ENCODE measurements at regions not wholly inside any gene's neighbourhood (a gene's known extent, or its start where the extent isn't known, plus 50 kb on each side); places are given as distances from the start of the nearest gene placed in this dataset.
"Not testable (repeated sequence)": the region's sequence is repeated elsewhere in the genome, so short reads cannot be mapped to it uniquely, and the experiment has no call there.

DNA sequence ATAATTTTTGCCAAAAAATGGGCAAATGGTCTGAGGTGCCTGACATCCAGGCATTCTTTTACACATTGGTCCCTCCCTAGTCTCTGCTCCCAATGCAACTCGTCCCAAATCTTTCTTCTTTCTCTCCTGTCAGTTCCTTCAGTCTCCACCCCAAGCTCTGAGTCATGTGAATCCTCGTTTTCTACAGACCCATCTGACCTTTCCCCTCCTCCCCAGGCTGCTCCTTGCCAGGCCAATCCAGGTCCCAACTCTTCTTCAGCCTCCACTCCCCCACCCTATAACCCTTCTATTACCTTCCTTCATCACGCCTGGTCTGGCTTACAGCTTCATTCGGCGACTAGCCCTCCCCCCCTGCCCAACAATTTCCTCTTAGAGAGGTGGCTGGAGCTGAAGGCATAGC lies 55.3 kb downstream of the BBS10 start:
- not testable (repeated sequence) for DNase-seq (ENCODE audit: low read depth)

DNA sequence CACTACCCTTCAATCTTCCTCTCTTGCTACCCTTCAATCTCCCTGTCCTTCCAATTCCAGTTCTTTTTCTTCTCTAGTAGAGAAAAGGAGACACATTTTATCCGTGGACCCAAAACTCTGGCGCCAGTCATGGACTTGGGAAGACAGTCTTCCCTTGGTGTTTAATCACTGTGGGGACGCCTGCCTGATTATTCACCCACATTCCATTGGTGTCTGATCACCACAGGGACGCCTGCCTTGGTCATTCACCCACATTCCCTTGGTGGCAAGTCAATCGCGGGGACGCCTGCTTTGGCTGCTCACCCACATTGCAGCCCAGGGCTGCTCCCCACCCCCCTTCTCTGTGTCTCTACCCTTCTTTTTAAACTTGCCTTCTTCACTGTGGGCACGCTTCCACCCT lies 55.9 kb downstream of the BBS10 start:
- DNase-seq (ENCODE audit: low read depth), result peak; percentile 17

DNA sequence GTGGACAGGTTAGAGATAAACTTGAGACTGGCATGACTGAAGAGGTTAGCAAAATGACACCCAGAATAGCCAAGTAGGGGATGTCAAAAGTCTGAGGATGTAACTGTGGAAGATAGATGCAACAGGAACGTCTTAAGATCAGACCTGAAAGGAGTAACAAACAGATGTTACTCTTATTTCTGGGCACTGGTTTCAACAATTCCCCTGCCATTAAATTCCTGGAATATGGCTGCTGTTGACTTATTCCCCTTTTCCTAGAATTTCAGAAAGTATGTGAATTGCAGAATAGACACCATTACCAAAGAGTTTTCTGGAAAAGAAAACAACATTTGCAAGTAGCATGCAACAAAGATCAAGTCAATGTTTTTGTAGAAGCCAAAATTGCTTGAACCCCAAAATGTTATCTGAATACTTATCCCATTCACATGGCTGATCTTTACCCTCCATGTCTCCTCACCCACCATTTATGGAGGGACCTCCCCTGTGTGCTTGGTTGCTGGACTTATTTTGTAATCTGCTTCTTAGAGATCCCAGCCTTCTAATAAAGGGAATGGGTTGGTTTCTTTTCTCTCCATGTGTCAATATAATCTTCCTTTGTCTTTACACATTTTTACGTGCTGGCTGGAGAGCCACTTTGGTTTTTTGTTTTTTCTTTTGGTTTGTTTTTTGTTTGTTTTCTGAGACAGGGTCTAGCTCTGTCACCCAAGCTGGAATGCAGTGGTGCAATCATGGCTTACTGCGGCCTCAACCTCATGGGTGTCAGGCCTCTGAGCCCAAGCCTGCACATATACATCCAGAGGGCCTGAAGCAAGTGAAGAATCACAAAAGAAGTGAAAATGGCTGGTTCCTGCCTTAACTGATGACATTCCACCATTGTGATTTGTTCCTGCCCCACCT lies 57.0 kb downstream of the BBS10 start:
- no peak for DNase-seq (ENCODE audit: low read depth)

DNA sequence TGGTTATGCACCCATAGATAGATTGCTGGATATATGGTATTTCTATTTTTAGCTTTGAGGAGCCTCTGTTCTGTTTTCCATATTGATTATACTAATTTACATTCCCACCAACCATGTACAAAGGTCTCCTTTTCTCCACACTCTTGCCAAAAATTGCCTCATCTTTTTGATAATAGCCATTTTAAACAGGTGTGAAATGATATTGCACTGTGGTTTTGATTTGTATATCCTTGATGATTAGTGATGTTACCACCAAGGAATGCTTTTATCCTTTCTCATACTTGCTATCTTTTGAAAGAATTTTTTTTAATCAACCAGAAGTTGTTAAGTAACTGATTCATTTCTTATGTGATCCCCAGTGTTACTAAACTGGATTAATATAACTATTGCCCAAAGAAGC lies 60.0 kb downstream of the BBS10 start:
- DNase-seq (ENCODE audit: low read depth), result no peak

DNA sequence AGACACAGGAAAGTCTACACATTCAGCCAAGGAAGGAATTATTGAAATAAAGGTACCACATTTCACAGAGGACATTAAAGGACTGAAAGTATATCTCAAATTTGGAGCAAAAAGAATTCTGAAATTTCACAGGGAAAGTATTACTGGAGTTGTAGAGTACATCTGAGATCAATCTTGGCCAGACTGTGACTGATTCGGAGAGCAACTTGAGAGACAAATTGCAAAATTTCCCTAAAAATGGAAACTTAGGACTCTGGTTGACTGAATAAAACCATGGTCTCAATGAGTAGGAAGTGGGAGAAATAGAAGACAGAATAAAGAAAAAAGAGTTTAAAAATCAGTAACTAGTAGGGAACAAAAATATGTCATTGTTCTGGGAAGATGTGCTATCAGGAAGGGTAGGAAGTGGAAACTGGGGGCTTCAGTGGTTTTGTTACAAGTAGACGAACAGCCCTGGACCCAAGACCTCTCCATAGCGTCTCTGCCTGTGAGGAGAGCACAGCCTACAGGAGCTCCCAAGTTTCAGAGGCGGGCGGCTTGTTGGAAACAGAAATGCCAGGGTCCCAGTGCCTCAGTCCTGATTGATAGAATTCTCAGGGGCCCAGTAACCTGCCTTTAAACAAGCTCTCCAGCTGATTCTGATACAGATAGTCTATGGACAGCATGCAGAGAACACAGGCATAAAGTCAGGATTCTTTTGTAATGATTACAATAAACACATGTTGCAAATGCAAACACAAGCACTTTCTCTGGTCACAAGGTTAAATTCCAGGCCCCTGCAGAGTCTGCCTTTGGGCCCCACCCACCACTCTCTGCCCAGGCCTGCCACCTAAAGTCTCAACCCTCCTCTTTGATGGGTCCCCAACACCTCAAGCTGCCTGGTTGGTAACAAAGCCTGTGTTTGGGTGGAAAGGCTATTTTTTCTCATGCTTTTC lies 63.1 kb downstream of the BBS10 start:
- no peak for DNase-seq (ENCODE audit: low read depth)

DNA sequence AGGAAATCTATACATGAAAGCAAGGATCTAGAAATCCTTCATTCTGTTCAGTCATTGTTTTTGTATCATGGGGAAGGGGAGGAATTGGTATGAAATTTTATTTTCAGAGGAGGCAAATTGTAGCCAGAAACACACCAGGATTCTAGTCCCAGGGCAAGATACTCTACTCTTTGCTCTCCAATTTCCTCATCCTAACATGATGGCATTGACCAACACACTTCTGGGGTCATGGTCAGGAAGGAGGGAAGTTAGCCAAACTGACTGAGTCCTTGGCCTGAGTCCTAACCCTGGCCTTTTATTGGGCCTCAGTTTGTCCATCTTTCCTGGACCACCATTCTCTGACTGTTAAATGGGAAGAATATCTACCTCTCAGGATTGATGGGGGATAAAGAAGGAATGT lies 65.5 kb downstream of the BBS10 start:
- DNase-seq (ENCODE audit: low read depth), result no peak

DNA sequence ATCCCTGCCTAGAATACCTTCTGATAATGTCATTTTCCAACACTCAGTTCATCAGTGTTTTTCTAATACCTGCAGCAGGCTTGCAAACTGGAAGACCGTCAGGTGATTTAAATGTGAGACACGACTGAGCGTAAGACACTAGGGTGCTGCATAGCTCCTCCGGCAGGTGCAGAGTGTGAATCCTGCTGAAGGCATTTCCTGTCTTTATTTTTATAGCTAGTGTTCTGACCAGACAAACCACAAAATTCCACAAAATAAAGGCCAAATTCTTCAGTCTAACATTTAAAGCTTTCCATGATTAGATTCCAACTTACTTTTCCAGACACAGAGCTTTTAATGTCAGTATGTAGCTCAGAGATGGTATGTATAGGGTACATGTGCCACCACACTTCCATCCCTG lies 70.7 kb downstream of the BBS10 start:
- DNase-seq (ENCODE audit: low read depth), result peak; percentile 41

DNA sequence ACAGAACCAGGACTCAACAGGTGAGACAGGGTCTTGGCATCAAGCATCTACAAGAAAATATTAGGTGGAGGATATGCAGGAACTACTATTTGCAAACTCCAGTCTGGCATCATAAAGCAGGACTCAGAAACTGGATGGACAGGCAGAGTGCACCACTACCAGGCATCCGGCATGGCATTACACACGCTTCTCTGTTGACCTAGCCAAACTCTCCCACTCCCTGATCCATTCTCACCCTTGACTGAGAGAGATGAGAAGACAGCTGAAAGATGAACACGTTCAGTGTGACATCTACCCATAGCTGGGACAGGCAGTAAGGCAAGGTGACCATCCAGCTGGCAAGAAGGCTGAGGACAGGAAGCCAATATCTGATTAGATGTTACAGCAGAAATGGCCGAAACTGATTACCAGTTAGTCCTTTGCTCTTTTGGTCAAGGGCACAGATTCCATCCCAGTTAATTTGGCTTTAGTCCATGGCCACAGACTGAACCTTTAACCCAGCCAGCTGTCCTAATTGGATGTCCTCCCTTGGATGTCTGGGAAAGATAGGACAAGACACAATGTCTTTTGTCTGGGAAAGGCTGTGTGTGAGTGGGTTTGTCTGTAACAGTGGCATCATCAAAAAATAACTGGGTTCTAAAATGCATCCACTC lies 71.6 kb downstream of the BBS10 start:
- no peak for DNase-seq (ENCODE audit: low read depth)

DNA sequence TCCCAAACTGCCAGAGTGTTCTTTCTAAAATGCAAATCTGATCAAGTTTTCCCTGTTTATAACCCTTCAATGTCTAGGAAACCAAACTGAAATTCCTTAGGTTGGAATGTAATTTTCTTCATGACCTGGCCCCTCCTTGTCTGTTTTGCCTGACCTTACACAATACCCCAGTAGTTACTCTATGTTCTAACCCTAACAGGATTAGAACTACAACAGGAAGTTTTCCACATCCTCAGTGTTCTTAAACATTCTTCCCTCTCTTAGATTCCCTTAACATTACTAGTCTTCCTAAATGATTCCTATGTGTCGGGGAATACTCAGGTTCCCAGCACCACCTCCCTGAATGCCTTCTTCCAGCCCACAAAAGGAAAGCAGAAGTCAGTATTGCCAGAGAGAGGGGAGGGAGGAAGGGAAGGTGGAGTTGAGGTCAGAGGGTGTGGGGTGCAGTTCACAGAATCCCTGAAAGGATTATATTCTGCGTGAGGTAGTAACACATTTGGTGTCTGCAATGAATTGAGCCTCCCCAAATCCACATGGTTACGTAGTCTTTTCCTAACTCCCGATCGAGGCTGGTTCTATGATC lies 72.6 kb downstream of the BBS10 start:
- DNase-seq (ENCODE audit: low read depth), result no peak

DNA sequence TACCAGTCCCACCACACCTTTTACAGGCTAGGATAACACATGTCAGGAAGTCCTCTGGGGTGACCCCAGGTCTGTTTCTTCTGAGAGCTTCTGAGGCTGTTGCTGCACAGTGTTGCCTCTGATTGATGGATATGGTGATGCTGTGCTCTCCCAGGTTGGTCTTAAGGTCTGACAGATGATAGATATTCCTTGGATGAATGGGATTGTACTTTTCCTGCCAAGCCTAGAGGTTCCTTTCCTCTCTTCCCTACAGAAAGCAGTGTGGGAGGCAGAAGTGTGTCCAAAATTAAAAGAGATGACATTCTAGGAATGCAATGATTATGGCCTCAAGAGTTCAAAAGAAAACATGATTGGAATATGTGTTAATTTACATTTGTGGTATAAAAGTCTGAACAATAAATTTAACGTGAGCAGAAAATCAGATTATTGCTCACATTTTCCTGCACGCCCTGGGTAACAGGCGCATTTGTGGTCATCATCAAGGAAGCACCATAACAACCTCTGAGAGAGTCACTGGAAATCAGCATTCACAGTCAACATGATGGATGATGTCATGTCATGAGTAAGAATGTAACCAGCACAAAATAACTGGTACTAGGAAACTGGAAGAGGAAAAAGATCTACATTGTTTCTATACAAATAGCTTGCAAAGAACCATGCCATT lies 73.7 kb downstream of the BBS10 start:
- DNase-seq (ENCODE audit: low read depth), result no peak

DNA sequence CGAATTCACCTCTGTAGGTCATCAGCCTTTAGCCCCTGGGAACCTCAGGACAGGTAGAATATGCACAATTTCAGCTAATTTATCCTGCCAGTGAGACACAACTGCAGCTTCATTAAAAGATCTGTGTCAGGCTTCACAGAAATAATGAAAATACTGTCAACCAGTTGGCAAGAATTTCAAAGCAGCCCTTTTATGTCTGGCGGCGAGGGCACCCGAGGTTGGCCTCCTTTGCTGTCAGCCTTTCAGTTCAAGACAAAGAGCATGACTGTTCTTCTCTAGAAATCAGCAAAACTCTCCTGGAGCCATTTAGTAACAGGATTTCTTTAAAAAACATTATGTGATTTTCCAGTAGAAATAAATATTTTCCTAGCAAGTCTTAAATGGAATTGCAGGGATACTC lies 75.9 kb downstream of the BBS10 start:
- DNase-seq (ENCODE audit: low read depth), result no peak

DNA sequence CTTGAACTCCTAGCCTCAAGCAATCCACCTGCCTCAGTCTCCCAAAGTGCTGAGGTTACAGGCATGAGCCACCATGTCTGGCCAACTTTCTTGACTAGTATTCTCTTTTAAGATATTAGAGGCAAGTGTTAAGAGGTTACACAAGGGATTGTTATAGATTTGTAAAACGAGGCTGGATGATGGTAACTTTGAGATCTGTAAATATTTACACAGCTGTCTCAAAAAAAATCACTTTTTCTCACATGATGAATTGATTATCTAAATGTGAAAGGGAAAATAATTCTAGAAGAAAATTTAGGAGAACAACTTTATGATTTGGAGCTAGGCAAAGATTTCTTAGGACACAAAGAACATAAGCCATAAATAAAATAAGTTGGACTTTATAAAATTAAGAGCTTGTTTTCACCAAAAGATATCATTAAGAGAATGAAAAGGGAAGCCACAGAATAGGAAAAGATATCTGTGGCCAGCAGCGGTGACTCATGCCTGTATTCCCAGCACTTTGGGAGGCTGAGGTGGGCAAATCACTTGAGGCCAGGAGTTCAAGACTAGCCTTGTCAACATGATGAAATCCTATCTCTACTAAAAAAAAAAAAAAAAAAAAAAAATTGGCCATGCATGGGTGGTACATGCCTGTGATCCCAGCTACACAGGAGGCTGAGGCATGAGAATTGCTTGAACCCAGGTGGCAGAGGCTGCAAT lies 77.4 kb downstream of the BBS10 start:
- peak; percentile 31 for DNase-seq (ENCODE audit: low read depth)

DNA sequence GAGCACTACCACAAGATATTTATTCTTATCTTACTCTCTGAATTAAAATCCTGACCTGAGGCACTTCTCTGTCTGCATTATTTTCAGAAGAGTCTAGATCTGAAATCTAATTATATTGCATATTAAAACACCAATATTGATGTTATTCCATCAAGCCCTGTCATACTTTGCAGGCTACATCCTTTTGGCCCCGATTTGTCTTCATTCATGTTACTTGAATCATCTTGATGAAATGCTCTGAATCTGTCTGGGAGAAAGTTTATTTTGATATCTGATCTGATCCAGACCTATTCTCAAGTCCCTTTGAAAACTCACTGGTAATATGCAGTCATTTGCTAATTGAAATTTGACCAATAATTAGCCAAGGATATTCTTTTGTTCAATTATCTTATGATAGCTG lies 79.9 kb downstream of the BBS10 start:
- no peak for DNase-seq (ENCODE audit: low read depth)

DNA sequence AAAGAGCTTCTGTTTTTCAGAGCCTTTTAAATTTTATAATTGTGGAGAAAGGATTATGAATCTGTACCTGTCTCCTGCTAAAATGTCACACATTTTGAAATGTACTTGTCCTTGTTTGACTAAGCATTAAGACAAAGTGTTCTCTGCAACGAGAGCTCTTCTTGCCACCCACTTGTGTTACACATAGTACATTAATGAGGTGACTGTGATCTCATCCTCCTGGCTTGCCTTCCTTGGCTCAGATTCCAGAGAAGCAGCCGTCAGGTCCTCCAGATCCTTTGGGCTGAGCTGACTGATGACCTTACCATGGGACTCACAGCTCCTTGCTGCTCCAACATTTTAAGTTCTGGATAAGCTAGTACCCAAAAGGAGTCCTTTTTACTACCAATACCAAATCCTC lies 81.4 kb downstream of the BBS10 start:
- DNase-seq (ENCODE audit: low read depth), result peak; percentile 82

DNA sequence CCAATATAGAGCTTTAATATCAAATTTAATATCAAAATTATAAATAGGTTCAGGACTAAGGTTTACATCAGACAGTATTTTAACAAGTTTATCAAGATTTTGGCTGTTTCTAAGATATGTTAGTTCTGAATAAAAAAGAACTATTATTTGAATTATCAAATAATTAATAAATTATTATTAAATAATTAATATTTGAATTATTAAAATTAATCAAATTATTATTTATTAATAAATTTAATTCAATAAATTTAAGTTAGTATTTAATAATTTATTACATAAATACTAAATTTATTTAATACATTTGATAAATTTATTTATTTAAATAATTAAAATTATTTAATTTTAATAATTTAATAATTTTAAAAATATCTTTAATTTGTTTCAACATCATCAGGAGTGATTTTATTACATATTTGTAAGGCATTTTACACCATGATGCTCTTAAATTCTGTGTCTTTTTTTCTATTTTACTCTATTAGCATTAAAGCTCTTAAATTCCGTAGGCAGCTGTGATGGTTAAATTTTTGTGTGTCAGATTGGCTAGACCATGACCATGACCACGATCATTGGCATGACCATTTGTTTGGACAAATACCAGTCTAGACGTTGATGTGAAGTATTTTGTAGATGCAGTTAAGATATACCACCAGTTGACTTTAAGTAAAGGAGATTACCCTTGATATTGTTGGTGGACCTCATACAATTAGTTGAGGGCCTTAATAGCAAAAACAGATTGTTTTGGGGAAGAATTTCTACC lies 82.6 kb downstream of the BBS10 start:
- DNase-seq (ENCODE audit: low read depth), result no peak

DNA sequence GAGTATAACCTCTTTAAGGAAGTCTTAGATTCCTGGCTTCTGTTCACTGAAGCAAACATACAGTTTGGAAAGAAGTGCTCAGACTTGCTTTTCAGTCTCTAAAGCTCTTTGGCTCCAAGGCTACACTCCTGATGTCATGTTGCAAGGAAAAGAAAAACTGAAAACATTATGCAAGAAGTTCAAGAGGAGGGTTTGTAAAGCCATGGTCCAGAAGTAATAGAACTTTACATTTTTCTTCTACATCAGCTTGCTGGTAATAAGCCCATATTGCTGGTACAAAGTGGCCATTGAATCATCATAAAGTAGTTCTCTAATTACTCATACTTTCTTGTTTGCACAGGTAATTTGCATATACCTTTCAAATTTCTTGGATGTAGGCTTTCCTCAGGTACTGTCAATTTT lies 83.6 kb downstream of the BBS10 start:
- no peak for DNase-seq (ENCODE audit: low read depth)

DNA sequence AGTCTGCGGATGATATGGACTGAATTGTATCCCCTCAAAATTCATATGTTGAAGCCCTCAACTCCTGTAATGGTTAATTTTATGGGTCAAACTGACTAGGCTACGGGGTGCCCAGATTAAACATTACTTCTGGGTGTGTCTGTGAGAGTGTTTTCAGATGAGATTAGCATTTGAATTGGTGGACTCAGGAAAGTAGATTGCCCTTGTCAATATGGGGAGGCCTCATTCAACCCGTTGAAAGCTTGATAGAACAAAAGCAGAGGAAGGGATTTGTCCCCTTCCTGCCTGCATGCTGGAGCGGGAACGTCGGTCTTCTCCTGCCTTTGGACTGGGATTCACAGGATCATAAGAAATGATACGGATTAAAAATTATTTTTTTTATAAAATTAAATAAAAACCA lies 84.5 kb downstream of the BBS10 start:
- DNase-seq (ENCODE audit: low read depth), result no peak

DNA sequence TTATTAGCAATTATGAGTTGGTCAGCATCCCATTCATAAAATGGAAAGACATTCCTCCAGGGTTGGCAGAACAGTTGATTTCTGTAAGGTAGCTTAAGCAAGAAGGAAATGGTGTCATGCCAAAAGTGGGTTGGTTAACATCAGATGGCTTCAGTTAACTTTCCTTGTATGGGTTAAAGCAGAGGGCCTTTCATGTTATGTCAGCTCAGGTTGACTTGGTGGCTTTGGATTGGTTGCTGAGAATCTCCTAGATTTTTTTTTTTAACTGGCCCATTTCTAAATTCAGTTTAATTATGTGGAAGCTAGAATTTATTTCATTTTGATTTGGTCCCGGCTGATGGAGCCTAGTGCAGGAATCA lies 87.8 kb downstream of the BBS10 start:
- DNase-seq (ENCODE audit: low read depth), result peak; percentile 14

DNA sequence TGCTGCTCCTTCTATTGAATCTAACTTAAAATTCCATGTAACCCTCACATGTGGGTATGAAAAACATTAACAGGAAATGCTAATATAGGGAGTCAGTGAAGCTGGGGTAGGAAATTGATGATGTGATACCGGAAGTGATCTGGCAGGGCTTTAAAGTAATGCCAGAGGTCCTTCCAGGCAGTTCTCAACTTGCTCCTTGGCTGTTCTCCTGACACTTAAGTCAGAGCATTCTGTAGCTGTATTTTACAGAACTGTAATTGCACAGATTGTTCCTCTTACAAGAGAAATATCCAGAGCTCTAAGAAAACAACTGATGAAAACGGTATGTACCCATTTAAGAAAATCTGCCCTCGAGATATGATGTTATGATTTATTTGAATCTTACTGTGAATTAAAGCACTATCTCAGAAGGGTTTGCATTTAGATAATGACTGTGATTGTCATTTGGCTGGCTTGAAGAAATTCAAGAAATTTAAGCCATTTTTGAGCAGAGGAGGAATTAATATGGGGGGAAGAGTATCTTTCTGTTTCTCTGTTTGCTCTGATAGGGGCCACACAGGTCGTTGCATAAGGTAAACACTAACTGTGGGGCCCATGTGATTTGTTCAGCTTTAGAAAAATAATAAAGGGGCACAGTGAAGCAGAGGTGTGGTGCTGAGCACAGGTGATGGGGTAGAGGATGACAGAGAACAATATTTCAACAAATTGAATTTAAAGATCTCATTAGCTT lies 88.4 kb downstream of the BBS10 start:
- peak; percentile 70 for DNase-seq (ENCODE audit: low read depth)

Measured in Daoy (cell line).